Renal cortical epithelial cell (primary cell): ENCODE measurements at regions not wholly inside any gene's neighbourhood (a gene's known extent, or its start where the extent isn't known, plus 50 kb on each side); places are given as distances from the start of the nearest gene placed in this dataset.

Experiments used
- DNase-seq: peaks from one replicate; pipeline ENCODE4 v3.0.0-alpha.2; 2011; ENCODE audit warnings: low read depth

- no peak for DNase-seq
These were observed 139.2 kb downstream of the LINC00632 start for GRCh38 chrX:140848800-140849199.

- no peak for DNase-seq
These were observed 141.7 kb upstream of the SPANXB1 start for GRCh38 chrX:140860718-140861117.

GRCh38 chrX:140866446-140866845, 135.9 kb upstream of the SPANXB1 start:
- DNase-seq = no peak

DNA sequence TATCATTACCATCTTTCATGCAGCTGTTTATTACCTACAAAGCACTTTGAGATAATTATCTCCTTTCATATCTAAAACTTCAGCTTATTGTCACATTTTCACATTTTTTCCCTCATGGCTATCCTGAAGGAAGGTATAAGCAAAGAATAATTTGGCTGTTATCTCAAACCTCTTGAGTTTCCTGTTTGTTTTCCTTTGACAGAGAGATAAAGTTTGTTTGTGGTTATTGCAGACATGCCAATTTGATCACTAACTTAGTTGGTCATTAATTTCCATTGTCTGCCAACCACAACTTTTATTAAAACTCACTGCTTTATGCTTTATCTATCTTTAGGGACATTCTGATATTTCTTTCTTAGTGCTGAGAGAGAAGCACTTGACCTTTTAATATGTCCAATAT, 89.8 kb upstream of the SPANXB1 start:
- peak; percentile 2 for DNase-seq

GRCh38 chrX:140913802-140914501, 88.4 kb upstream of the SPANXB1 start:
- no peak for DNase-seq

DNA sequence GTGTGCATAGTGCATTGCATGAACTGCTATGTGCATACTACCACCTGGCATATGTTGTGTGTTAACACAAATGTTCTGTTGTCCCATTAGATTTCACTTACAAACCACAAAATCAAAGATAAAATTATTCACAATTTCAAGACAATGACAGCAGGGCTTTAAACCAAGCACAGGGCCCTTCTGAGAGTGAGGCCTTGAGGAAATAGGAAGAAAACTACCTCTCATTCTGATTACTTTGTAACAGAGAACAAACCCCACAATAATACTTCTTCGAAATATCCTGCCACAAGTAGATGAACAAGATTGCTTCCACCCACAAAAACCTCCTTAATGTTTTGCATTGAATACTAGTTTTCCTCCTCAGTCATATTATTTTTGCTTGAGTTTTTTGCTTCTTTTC, 85.5 kb upstream of the SPANXB1 start:
- no peak for DNase-seq

DNA sequence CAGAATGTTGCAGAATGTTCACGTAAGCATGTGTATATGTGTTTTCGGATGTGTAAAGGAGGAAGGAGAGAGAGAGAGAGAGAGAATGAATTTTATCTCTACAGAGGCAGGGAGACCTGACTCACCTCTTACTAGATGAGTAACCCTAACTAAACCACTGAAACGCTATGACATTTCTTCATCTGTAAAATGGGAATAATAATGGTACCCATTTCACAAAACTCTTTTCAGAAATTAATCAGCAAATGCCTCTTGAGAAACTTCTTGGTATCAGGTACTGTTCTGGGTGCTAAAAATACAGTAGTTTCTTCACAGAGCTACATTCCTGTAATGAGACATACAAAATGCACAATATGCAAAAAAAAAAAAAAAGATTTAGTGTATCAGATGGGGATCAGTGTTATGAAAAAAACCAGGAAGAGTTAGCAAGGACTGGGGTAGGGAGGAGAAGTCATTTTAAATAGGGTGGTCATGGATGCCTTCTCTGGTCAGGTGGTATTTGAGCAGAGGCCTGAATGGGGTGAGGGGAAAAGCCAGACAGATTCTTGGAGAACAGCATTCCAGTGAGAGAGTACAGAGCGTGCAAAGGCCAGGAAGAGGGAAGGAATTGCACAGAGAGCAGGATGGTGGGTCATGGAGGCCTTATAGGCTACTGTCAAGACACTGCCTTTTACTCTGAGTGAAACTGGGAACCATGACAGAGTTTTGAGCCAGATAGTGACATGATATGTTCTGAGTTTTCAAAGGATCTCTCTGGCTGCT, 84.9 kb upstream of the SPANXB1 start:
- peak; percentile 15 for DNase-seq

- DNase-seq = peak; percentile 75
These were observed 83.9 kb upstream of the SPANXB1 start for GRCh38 chrX:140918398-140919038.

GRCh38 chrX:140920416-140920815, 82.0 kb upstream of the SPANXB1 start:
- no peak for DNase-seq

- no peak for DNase-seq
These were observed 79.3 kb upstream of the SPANXB1 start for GRCh38 chrX:140923118-140923517.

- DNase-seq = no peak
These were observed 73.7 kb upstream of the SPANXB1 start for GRCh38 chrX:140928739-140929138.

DNA sequence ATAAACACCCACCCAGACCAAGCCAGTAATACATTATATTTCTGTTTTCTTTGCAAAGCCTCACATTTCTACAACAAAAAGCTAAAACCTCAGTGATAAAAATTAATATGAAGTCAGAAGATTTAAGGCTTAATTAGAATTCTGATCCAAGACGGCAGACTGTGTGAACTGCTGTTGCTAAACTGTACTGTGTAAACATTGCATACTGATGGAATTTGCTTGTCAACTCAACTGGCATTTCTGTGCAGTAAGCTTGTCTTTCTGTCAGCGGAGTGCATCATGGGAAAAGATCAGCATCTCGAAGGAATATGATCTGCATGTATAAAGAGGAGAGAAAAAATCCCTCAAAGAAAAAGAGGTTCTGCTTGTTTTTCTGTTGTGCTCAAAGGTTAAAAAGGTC, 69.4 kb upstream of the SPANXB1 start:
- DNase-seq = no peak

DNA sequence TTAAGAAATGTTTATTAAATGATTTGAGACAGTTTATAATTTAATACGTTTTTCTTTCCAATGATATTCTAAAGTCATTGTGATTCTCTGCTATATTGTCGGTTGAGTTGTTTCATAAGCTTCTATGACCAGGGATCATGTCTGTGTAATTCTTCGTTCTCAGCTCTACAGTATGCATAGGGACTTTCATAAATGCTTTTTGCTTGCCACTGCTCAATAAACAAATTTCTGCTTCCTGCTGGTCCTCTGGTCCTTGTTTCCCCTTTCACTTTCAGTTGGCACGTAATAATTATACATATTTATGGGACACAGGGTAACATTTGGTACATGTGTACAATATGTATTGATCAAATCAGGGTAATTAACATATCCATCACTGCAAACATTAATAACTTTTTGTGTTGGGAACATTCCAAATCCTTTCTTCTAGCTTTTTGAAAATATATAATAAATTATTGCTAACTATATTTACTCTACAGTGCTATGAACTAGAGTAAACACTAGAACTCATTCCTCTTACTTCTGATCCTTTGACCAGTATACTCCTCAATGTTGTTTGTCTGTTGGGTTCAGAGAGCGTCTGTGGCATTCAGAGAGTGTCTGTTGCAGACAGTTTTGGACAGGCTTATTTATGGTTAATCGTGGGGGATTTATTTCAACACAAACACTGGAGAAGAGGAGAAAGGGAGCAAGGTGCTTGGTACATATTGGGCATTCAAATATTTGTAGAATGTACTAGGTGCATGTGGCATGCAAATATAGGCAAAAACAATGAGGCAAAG, 68.3 kb upstream of the SPANXB1 start:
- DNase-seq = no peak

DNA sequence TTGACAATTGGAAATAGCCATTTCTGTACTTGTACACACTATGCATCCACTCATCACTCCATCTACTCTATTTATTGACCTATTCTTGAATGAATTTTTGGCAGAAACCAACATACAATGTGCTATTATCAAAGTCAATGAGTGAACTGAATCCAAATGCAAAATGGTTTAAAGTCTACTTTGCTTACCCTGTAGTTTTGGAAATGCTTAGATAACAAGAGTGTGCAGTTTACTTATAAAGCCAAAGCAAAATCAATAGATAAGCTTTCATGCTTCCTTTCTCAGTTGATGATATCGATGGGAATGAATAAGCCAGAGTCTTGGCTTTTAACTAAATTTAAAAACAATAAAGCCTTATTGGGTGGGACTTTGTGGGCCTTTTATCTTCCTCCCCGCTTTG, 58.9 kb upstream of the SPANXB1 start:
- DNase-seq = no peak

GRCh38 chrX:140944710-140945109, 57.7 kb upstream of the SPANXB1 start:
- no peak for DNase-seq

- peak; percentile 73 for DNase-seq
These were observed 53.6 kb upstream of the SPANXB1 start for GRCh38 chrX:140948827-140949226.

GRCh38 chrX:140949233-140949632, 53.2 kb upstream of the SPANXB1 start:
- DNase-seq = peak; percentile 85
